ENCODE measurements at regions not wholly inside any gene's neighbourhood (a gene's known extent, or its start where the extent isn't known, plus 50 kb on each side); places are given as distances from the start of the nearest gene placed in this dataset.

- no peak overlapping the region for H3K27ac ChIP-seq
- TF ChIP-seq CTCF (IDR thresholded peaks at IDR 0.05): no peak
Measured at GRCh38 chr10:29174389-29174788, 114.5 kb upstream of the LYZL1 start.

GRCh38 chr10:29176845-29177832 lies 111.7 kb upstream of the LYZL1 start:
- TF ChIP-seq CTCF (IDR thresholded peaks at IDR 0.05): no peak

More at GRCh38 chr10:29174389-29174788, 114.5 kb upstream of the LYZL1 start:
- Histone ChIP-seq H3K79me2 (no peaks in the 10 kb centered on the region), H3K4me1 (no peaks in the 10 kb centered on the region), H3K4me2 (ENCODE audit: low read length) (no peak overlapping the region), H2AFZ (no peak overlapping the region), H3K9ac (no peak overlapping the region), H3K36me3 (ENCODE audit: control insufficient read depth, insufficient read depth, low read length) (no peaks in the 10 kb centered on the region), H3K27me3 (ENCODE audit: control insufficient read depth, insufficient read depth, low read length) (no peaks in the 10 kb centered on the region), H3K4me3 (ENCODE audit: low read depth, low read length) (no peak overlapping the region), H3K9me3 (ENCODE audit: control insufficient read depth, low read length) (no peaks in the 10 kb centered on the region)

GRCh38 chr10:29181936-29182335 lies 106.9 kb upstream of the LYZL1 start:
- no peaks in the 10 kb centered on the region for H3K27me3 ChIP-seq (ENCODE audit: control insufficient read depth, insufficient read depth, low read length)
- no peak for TF ChIP-seq CTCF (IDR thresholded peaks at IDR 0.05)
- no peaks in the 10 kb centered on the region for H3K9me3 ChIP-seq (ENCODE audit: control insufficient read depth, low read length)
- no peak overlapping the region for H3K4me3 ChIP-seq (ENCODE audit: low read depth, low read length)
- H3K27ac ChIP-seq: no peak overlapping the region
- no peaks in the 10 kb centered on the region for H3K36me3 ChIP-seq (ENCODE audit: control insufficient read depth, insufficient read depth, low read length)
- no peak overlapping the region for H3K4me2 ChIP-seq (ENCODE audit: low read length)
- no peaks in the 10 kb centered on the region for H3K4me1 ChIP-seq
- no peak overlapping the region for H2AFZ ChIP-seq
- no peak overlapping the region for H3K9ac ChIP-seq
- no peaks in the 10 kb centered on the region for H3K79me2 ChIP-seq

More at GRCh38 chr10:29176845-29177832, 111.7 kb upstream of the LYZL1 start:
- Histone ChIP-seq H3K9ac (no peak overlapping the region), H3K79me2 (no peaks in the 10 kb centered on the region), H3K27me3 (ENCODE audit: control insufficient read depth, insufficient read depth, low read length) (no peaks in the 10 kb centered on the region), H3K36me3 (ENCODE audit: control insufficient read depth, insufficient read depth, low read length) (no peaks in the 10 kb centered on the region), H2AFZ (peak overlapping the region; percentile 0), H3K4me1 (no peaks in the 10 kb centered on the region), H3K9me3 (ENCODE audit: control insufficient read depth, low read length) (no peaks in the 10 kb centered on the region), H3K27ac (no peak overlapping the region), H3K4me2 (ENCODE audit: low read length) (peak overlapping the region; percentile 57), H3K4me3 (ENCODE audit: low read depth, low read length) (peak overlapping the region; percentile 6)

GRCh38 chr10:29183301-29183945 lies 105.4 kb upstream of the LYZL1 start:
- Histone ChIP-seq H3K36me3 (ENCODE audit: control insufficient read depth, insufficient read depth, low read length) (no peaks in the 10 kb centered on the region), H3K27ac (no peak overlapping the region), H3K27me3 (ENCODE audit: control insufficient read depth, insufficient read depth, low read length) (no peaks in the 10 kb centered on the region), H2AFZ (no peak overlapping the region), H3K4me2 (ENCODE audit: low read length) (no peak overlapping the region), H3K79me2 (no peaks in the 10 kb centered on the region), H3K4me3 (ENCODE audit: low read depth, low read length) (no peak overlapping the region), H3K4me1 (no peaks in the 10 kb centered on the region), H3K9me3 (ENCODE audit: control insufficient read depth, low read length) (no peaks in the 10 kb centered on the region), H3K9ac (no peak overlapping the region)
- no peak for TF ChIP-seq CTCF (IDR thresholded peaks at IDR 0.05)
